GM12878 (cell line): ENCODE measurements at regions not wholly inside any gene's neighbourhood (a gene's known extent, or its start where the extent isn't known, plus 50 kb on each side); places are given as distances from the start of the nearest gene placed in this dataset.

Experiments
- ATAC-seq: fragments of 200-7000 bp; cut with Tn5 transposase; 3 replicates; pipeline ENCODE4 v1.9.1; 2020; ENCODE audit warnings: mild to moderate bottlenecking, moderate library complexity
- BruUV-seq: library from RNA; stranded (reverse); fragments of 400-500 nt; replicated peaks from 2 replicates; lab custom pipeline; 2021; lab: Mats Ljungman, UMichigan
- CTCF ChIA-PET: fragments of 300-600 bp; sonication (Branson Sonifier 250); formaldehyde crosslinking; extraction: SDS; loops from one replicate; lab custom pipeline; 2021; ENCODE audit warnings: inconsistent platforms; lab: Yijun Ruan, JAX
- POLR2A ChIA-PET: fragments of 350-600 bp; formaldehyde crosslinking; extraction: SDS; loops from one replicate; lab custom pipeline; 2021; ENCODE audit warnings: inconsistent platforms; lab: Charles Lee
- RAD21 ChIA-PET: fragments of 300-600 bp; sonication (Branson Sonifier 250); formaldehyde crosslinking; loops from one replicate; lab custom pipeline; 2023; ENCODE audit warnings: antibody characterized with exemption; ENCODE audit not compliant: unreplicated experiment; lab: Charles Lee
- SMC1A ChIA-PET: fragments of 300-600 bp; sonication (Branson Sonifier 250); formaldehyde crosslinking; loops from one replicate; lab custom pipeline; 2023; ENCODE audit not compliant: unreplicated experiment, uncharacterized antibody; lab: Charles Lee
- DNase-seq: peaks from one replicate; pipeline ENCODE4 v3.0.0-alpha.2; 2011; ENCODE audit warnings: low read depth, low spot score
- FAIRE-seq: peaks from 3 replicates; lab custom pipeline; 2011; peaks lifted over from hg19 to GRCh38; lab: Jason Lieb, UNC
- H2AFZ ChIP-seq: 2 replicates; pipeline ENCODE4 v1.6.0; 2011; ENCODE audit warnings: low read depth, low read length, control low read depth; ENCODE audit not compliant: control insufficient read depth
- H3K27ac ChIP-seq: 2 replicates; pipeline ENCODE4 v1.5.1; 2011; ENCODE audit warnings: control low read depth; ENCODE audit not compliant: control insufficient read depth, insufficient read depth
- H3K27me3 ChIP-seq, 2 experiments: replicated peaks in 1 of 2; 2 replicates each; pipeline versions ENCODE4 v1.6.0 to v1.6.1; 2011; ENCODE audit warnings: low read length in 1 of 2; ENCODE audit not compliant: control insufficient read depth in 2 of 2, insufficient read depth in 2 of 2
- H3K36me3 ChIP-seq, 2 experiments: 2 replicates each; pipeline ENCODE4 v1.5.1; 2011; ENCODE audit warnings: low read length in 1 of 2; ENCODE audit not compliant: control insufficient read depth in 2 of 2, insufficient read depth in 2 of 2
- H3K4me1 ChIP-seq: 2 replicates; pipeline ENCODE4 v1.6.1; 2011; ENCODE audit warnings: mild to moderate bottlenecking, low read length, moderate library complexity, mixed read lengths; ENCODE audit not compliant: control insufficient read depth, insufficient read depth
- H3K4me2 ChIP-seq: 2 replicates; pipeline ENCODE4 v1.6.0; 2011; ENCODE audit warnings: control low read depth; ENCODE audit not compliant: control insufficient read depth, insufficient read depth
- H3K4me3 ChIP-seq: fragments of 200-600 bp; sonication (generic); 2 replicates; pipeline ENCODE4 v1.5.1; 2016
- H3K79me2 ChIP-seq: 2 replicates; pipeline ENCODE4 v1.6.0; 2011; ENCODE audit warnings: low read length; ENCODE audit not compliant: control insufficient read depth, insufficient read depth
- H3K9ac ChIP-seq: 2 replicates; pipeline ENCODE4 v1.8.0; 2011; ENCODE audit warnings: low read length, control low read depth, mixed read lengths; ENCODE audit not compliant: control insufficient read depth, insufficient read depth
- H3K9me3 ChIP-seq: replicated peaks from 3 replicates; pipeline ENCODE4 v1.5.1; 2011; ENCODE audit warnings: mild to moderate bottlenecking, low read length; ENCODE audit not compliant: control insufficient read depth, insufficient read depth
- H4K20me1 ChIP-seq: 2 replicates; pipeline ENCODE4 v1.6.0; 2011; ENCODE audit not compliant: control insufficient read depth, insufficient read depth
- BACH1 ChIP-seq: fragments of 450-650 bp; IDR thresholded peaks from 2 replicates; pipeline ENCODE4 v1.6.1; 2017; ENCODE audit warnings: mild to moderate bottlenecking, borderline replicate concordance
- CHD4 ChIP-seq: fragments of 200-600 bp; sonication (generic); IDR thresholded peaks from 2 replicates; pipeline ENCODE4 v1.6.1; 2016; ENCODE audit warnings: mild to moderate bottlenecking
- HCFC1 ChIP-seq: fragments of 150-350 bp; IDR thresholded peaks from 2 replicates; pipeline ENCODE4 v1.6.1; 2014; ENCODE audit warnings: low read length
- HDAC6 ChIP-seq: fragments of 200-600 bp; sonication (generic); IDR thresholded peaks from one replicate; pipeline ENCODE4 v1.8.0; 2017; ENCODE audit warnings: antibody characterized with exemption; ENCODE audit not compliant: unreplicated experiment
- IKZF2 ChIP-seq, 2 experiments: fragments of 450-650 bp; IDR thresholded peaks; 2 replicates each; pipeline ENCODE4 v1.6.1; 2017; ENCODE audit warnings: mild to moderate bottlenecking in 2 of 2, moderate library complexity in 2 of 2
- NR2C2 ChIP-seq: IDR thresholded peaks from 2 replicates; pipeline ENCODE4 v1.6.1; 2011; ENCODE audit warnings: borderline replicate concordance, low read depth; ENCODE audit not compliant: control insufficient read depth, insufficient read length
- PML ChIP-seq: IDR thresholded peaks from 2 replicates; pipeline ENCODE4 v1.6.1; 2012; ENCODE audit warnings: low read length, inconsistent platforms
- POLR2A ChIP-seq: IDR thresholded peaks from 2 replicates; pipeline ENCODE4 v1.6.1; 2011; ENCODE audit warnings: low read depth, mild to moderate bottlenecking, low read length
- RBBP5 ChIP-seq: fragments of 200-600 bp; sonication (generic); conservative IDR thresholded peaks from 2 replicates; pipeline ENCODE4 v1.6.1; 2016
- SIX5 ChIP-seq: IDR thresholded peaks from 2 replicates; pipeline ENCODE4 v1.6.1; 2011; ENCODE audit warnings: mild to moderate bottlenecking, low read depth, low read length, moderate library complexity; ENCODE audit not compliant: severe bottlenecking
- SUZ12 ChIP-seq: fragments of 200-600 bp; sonication (generic); IDR thresholded peaks from one replicate; pipeline ENCODE4 v1.6.1; 2018; ENCODE audit warnings: antibody characterized with exemption, mild to moderate bottlenecking; ENCODE audit not compliant: unreplicated experiment
- ZBTB11 ChIP-seq: fragments of 450-650 bp; formaldehyde crosslinking; IDR thresholded peaks from 2 replicates; pipeline ENCODE4 v1.5.0; 2022; ENCODE audit warnings: mild to moderate bottlenecking, missing genetic modification characterization
- ZNF24 ChIP-seq: fragments of 450-650 bp; IDR thresholded peaks from 2 replicates; pipeline ENCODE4 v1.6.1; 2017; ENCODE audit warnings: antibody characterized with exemption, mild to moderate bottlenecking
- ZNF384 ChIP-seq: IDR thresholded peaks from 2 replicates; pipeline ENCODE4 v1.6.1; 2012; ENCODE audit warnings: low read depth, mild to moderate bottlenecking, low read length, improper control_type of control experiment, borderline replicate concordance
- WGBS: methylation state at CpG from one replicate; pipeline ENCODE4 v1.1.6; 2016; ENCODE audit warnings: low lambda C conversion rate; ENCODE audit not compliant: insufficient replicate concordance, insufficient coverage; ENCODE audit errors: missing lambda C conversion rate; 5-methylcytosine and 5-hydroxymethylcytosine counted together
- in situ Hi-C: fragments of 300-500 bp; cut with MboI; formaldehyde crosslinking; loops from 9 replicates; pipeline ENCODE4 v1.14.3; 2018; ENCODE audit warnings: mixed read lengths
- intact Hi-C: fragments of 100-400 bp; cut with micrococcal nuclease; formaldehyde crosslinking; loops from one replicate; pipeline ENCODE4 v1.14.2; 2022; ENCODE audit not compliant: unreplicated experiment
- TF ChIP-seq, protein P1 (sequence below): fragments of 450-650 bp; IDR thresholded peaks from 2 replicates; pipeline ENCODE4 v1.6.1; 2017; ENCODE audit warnings: mild to moderate bottlenecking

DNA sequence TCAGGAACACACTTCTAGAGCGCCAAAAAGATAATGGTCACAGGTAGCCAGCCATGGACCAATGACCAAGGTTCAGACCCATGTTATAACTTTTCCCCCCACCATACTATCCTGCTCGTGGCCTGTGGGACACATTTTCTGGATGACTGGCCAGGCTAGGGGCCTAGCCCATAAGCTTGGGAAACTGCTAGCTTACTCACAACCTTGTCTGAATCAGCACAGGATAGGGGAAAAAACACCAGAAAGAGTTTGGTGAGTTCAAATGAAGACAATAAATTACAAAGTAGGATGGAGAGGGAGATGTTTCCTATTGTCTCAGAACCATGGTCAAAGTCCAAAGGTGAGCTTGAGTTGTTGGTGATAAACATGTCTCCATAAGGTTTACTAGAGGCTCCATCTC lies 156.3 kb upstream of the CCDC68 start:
- DNase-seq, result no peak
- 41% methylated on average over 2 of the region's 2 CpGs for WGBS
- RAD21 ChIA-PET, result no interaction called here
- H2AFZ ChIP-seq, result no peak overlapping the region
- POLR2A ChIA-PET, result no interaction called here
- H3K4me1 ChIP-seq, result no peaks in the 10 kb centered on the region
- in situ Hi-C loops (no loop called here), intact Hi-C loops (no loop called here)
- no TSS peak for BruUV-seq
- no peak overlapping the region for H3K4me2 ChIP-seq
- ATAC-seq, result no peak
- H3K36me3 ChIP-seq, result no peaks in the 10 kb centered on the region
- SMC1A ChIA-PET, result interaction anchor here (1.7 kb wide), 1 partner anchor 82 kb away, joined by 3 read pairs; no protein-coding TSS in a partner anchor
- H3K79me2 ChIP-seq, result no peaks in the 10 kb centered on the region
- no peaks in the 10 kb centered on the region for H4K20me1 ChIP-seq
- no peak for TF ChIP-seq CHD4
- no peak for TF ChIP-seq BACH1
- no peak for TF ChIP-seq ZNF24
- no peak for TF ChIP-seq NR2C2
- no peak for TF ChIP-seq RBBP5
- CTCF ChIA-PET, result interaction anchor here (1.3 kb wide), 1 partner anchor 8 kb away, joined by 5 read pairs; no protein-coding TSS in a partner anchor
- FAIRE-seq, result no peak
- no peak overlapping the region for H3K4me3 ChIP-seq
- no peaks in the 10 kb centered on the region for H3K9me3 ChIP-seq
- H3K9ac ChIP-seq, result no peak overlapping the region
- no peak overlapping the region for H3K27ac ChIP-seq
- H3K27me3 ChIP-seq, result no peaks in the 10 kb centered on the region

- in situ Hi-C loops, result no loop called here
- no peak for TF ChIP-seq SUZ12
- TF ChIP-seq IKZF2 (IDR thresholded peaks at IDR 0.05), result no peak
- no peak for TF ChIP-seq ZNF384
- TF ChIP-seq ZBTB11, result no peak
- no peak for TF ChIP-seq HCFC1
- TF ChIP-seq, protein P1, sequence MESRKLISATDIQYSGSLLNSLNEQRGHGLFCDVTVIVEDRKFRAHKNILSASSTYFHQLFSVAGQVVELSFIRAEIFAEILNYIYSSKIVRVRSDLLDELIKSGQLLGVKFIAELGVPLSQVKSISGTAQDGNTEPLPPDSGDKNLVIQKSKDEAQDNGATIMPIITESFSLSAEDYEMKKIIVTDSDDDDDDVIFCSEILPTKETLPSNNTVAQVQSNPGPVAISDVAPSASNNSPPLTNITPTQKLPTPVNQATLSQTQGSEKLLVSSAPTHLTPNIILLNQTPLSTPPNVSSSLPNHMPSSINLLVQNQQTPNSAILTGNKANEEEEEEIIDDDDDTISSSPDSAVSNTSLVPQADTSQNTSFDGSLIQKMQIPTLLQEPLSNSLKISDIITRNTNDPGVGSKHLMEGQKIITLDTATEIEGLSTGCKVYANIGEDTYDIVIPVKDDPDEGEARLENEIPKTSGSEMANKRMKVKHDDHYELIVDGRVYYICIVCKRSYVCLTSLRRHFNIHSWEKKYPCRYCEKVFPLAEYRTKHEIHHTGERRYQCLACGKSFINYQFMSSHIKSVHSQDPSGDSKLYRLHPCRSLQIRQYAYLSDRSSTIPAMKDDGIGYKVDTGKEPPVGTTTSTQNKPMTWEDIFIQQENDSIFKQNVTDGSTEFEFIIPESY, result no peak
- TF ChIP-seq POLR2A, result no peak
- TF ChIP-seq SIX5, result no peak
- no peak for TF ChIP-seq HDAC6
- no peak for TF ChIP-seq PML
Observed at GRCh38 chr18:55114876-55115275, 155.6 kb upstream of the CCDC68 start.

More at GRCh38 chr18:55114876-55115275, 155.6 kb upstream of the CCDC68 start:
- Histone ChIP-seq H3K4me2 (no peak overlapping the region), H2AFZ (no peak overlapping the region), H3K4me3 (no peak overlapping the region), H4K20me1 (no peaks in the 10 kb centered on the region), H3K36me3 (no peaks in the 10 kb centered on the region), H3K27me3 (no peaks in the 10 kb centered on the region), H3K9ac (no peak overlapping the region), H3K79me2 (no peaks in the 10 kb centered on the region), H3K9me3 (no peaks in the 10 kb centered on the region), H3K4me1 (no peaks in the 10 kb centered on the region), H3K27ac (no peak overlapping the region)
- ATAC-seq (no peak), FAIRE-seq (no peak), DNase-seq (no peak)
- RAD21 ChIA-PET, result no interaction called here
- intact Hi-C loops, result no loop called here
- POLR2A ChIA-PET, result interaction anchor here (0.6 kb wide), 1 partner anchor 23 kb away, joined by 10 read pairs; no protein-coding TSS in a partner anchor
- WGBS, result 57% methylated on average over 1 of the region's 1 CpG
- SMC1A ChIA-PET, result interaction anchor here (0.7 to 1.7 kb wide), 3 partner anchors 9 to 81 kb away, joined by 3 to 4 read pairs (median 3); no protein-coding TSS in a partner anchor
- CTCF ChIA-PET, result interaction anchor here (1.3 kb wide), 1 partner anchor 9 kb away, joined by 5 read pairs; no protein-coding TSS in a partner anchor
- BruUV-seq, result no TSS peak
